ENCODE measurements at regions not wholly inside any gene's neighbourhood (a gene's known extent, or its start where the extent isn't known, plus 50 kb on each side); places are given as distances from the start of the nearest gene placed in this dataset.

- Histone ChIP-seq H3K9me3 (no peaks in the 10 kb centered on the region), H3K4me3 (no peak overlapping the region), H3K4me1 (no peaks in the 10 kb centered on the region), H3K27me3 (no peaks in the 10 kb centered on the region), H3K36me3 (no peaks in the 10 kb centered on the region), H3K27ac (no peak overlapping the region)
- ATAC-seq (no peak), DNase-seq (no peak)
- no peak for TF ChIP-seq CTCF (IDR thresholded peaks at IDR 0.05)
- intact Hi-C loops (cut with DNase I) = no loop called here
These were observed 632.1 kb upstream of the HS6ST1 start for GRCh38 chr2:128950758-128951157.

GRCh38 chr2:128958241-128958640, 639.6 kb upstream of the HS6ST1 start:
- no peaks in the 10 kb centered on the region for H3K4me1 ChIP-seq
- ATAC-seq = no peak
- DNase-seq = no peak
- no peak for TF ChIP-seq CTCF (IDR thresholded peaks at IDR 0.05)
- H3K27ac ChIP-seq = no peak overlapping the region
- H3K27me3 ChIP-seq = no peaks in the 10 kb centered on the region
- intact Hi-C loops (cut with DNase I) = no loop called here
- no peaks in the 10 kb centered on the region for H3K9me3 ChIP-seq
- no peak overlapping the region for H3K4me3 ChIP-seq
- H3K36me3 ChIP-seq = no peaks in the 10 kb centered on the region

GRCh38 chr2:128967646-128968045, 649.0 kb upstream of the HS6ST1 start:
- Histone ChIP-seq H3K27ac (no peak overlapping the region), H3K36me3 (no peaks in the 10 kb centered on the region), H3K9me3 (no peaks in the 10 kb centered on the region), H3K4me3 (no peak overlapping the region), H3K4me1 (no peaks in the 10 kb centered on the region), H3K27me3 (no peaks in the 10 kb centered on the region)
- ATAC-seq = no peak
- intact Hi-C loops (cut with DNase I) = no loop called here
- DNase-seq = no peak
- TF ChIP-seq CTCF (IDR thresholded peaks at IDR 0.05) = no peak

- Histone ChIP-seq H3K27me3 (no peaks in the 10 kb centered on the region), H3K9me3 (no peaks in the 10 kb centered on the region), H3K4me3 (no peak overlapping the region), H3K4me1 (no peaks in the 10 kb centered on the region), H3K27ac (no peak overlapping the region), H3K36me3 (no peaks in the 10 kb centered on the region)
- no peak for ATAC-seq
- no peak for DNase-seq
- TF ChIP-seq CTCF (IDR thresholded peaks at IDR 0.05) = no peak
- intact Hi-C loops (cut with DNase I) = no loop called here
These were observed 650.7 kb upstream of the HS6ST1 start for GRCh38 chr2:128969374-128969773.

GRCh38 chr2:128970332-128971116, 651.9 kb upstream of the HS6ST1 start:
- H3K4me1 ChIP-seq = no peaks in the 10 kb centered on the region
- no peak for TF ChIP-seq CTCF (IDR thresholded peaks at IDR 0.05)
- no peak for ATAC-seq
- intact Hi-C loops (cut with DNase I) = no loop called here
- H3K27ac ChIP-seq = no peak overlapping the region
- H3K36me3 ChIP-seq = no peaks in the 10 kb centered on the region
- H3K9me3 ChIP-seq = no peaks in the 10 kb centered on the region
- H3K27me3 ChIP-seq = no peaks in the 10 kb centered on the region
- no peak overlapping the region for H3K4me3 ChIP-seq
- DNase-seq = no peak

- intact Hi-C loops (cut with DNase I) = no loop called here
- no peaks in the 10 kb centered on the region for H3K27me3 ChIP-seq
- no peaks in the 10 kb centered on the region for H3K9me3 ChIP-seq
- H3K27ac ChIP-seq = no peak overlapping the region
- DNase-seq (no peak), ATAC-seq (no peak)
- TF ChIP-seq CTCF (IDR thresholded peaks at IDR 0.05) = no peak
- H3K36me3 ChIP-seq = no peaks in the 10 kb centered on the region
- H3K4me3 ChIP-seq = no peak overlapping the region
- no peaks in the 10 kb centered on the region for H3K4me1 ChIP-seq
These were observed 654.9 kb upstream of the HS6ST1 start for GRCh38 chr2:128973566-128973965.
